Naive B cell (primary cell): ENCODE measurements at regions not wholly inside any gene's neighbourhood (a gene's known extent, or its start where the extent isn't known, plus 50 kb on each side); places are given as distances from the start of the nearest gene placed in this dataset.

ENCODE experiments used
- ATAC-seq, 2 donors: fragments of 150-1000 bp; cut with Tn5 transposase; 2 replicates each; pipeline ENCODE4 v1.10.0; 2021; ENCODE audit warnings: low read depth in 2 of 2, mild to moderate bottlenecking in 2 of 2, moderate library complexity in 2 of 2
- DNase-seq: peaks from one replicate; pipeline ENCODE4 v3.0.0; 2022
- H3K27ac Mint-ChIP-seq, 6 donors: one replicate each; pipeline ENCODE4 v1.8.0; 2020 to 2022; ENCODE audit warnings: mild to moderate bottlenecking in 6 of 6, mixed read lengths in 6 of 6, moderate library complexity in 5 of 6, inconsistent platforms in 2 of 6
- H3K27me3 Mint-ChIP-seq, 3 donors: one replicate each; pipeline ENCODE4 v1.8.0; 2021 to 2022; ENCODE audit warnings: mixed read lengths in 3 of 3, mild to moderate bottlenecking in 1 of 3
- H3K36me3 Mint-ChIP-seq, 2 donors: one replicate each; pipeline ENCODE4 v1.8.0; 2020 to 2022; ENCODE audit warnings: mixed read lengths in 2 of 2, inconsistent platforms in 1 of 2, mild to moderate bottlenecking in 1 of 2
- H3K4me1 Mint-ChIP-seq, 3 donors: one replicate each; pipeline ENCODE4 v1.8.0; 2020 to 2022; ENCODE audit warnings: mixed read lengths in 3 of 3, inconsistent platforms in 1 of 3, mild to moderate bottlenecking in 1 of 3, moderate library complexity in 1 of 3
- H3K4me3 Mint-ChIP-seq, 8 donors: one replicate each; pipeline ENCODE4 v1.8.0; 2020 to 2022; ENCODE audit warnings: mild to moderate bottlenecking in 8 of 8, mixed read lengths in 8 of 8, moderate library complexity in 8 of 8, inconsistent platforms in 2 of 8
- H3K9me3 Mint-ChIP-seq, 7 donors: one replicate each; pipeline ENCODE4 v1.8.0; 2020 to 2022; ENCODE audit warnings: mixed read lengths in 7 of 7, mild to moderate bottlenecking in 5 of 7, inconsistent platforms in 2 of 7, moderate library complexity in 1 of 7

GRCh38 chr1:201647094-201647493, 108.2 kb downstream of the NAV1 start:
- peaks cover 0 to 12% (median 1%) of the 10 kb centered on the region in 7 donors for H3K9me3 Mint-ChIP-seq
- H3K4me3 Mint-ChIP-seq: peak overlapping the region in 1 of 8 donors; percentile 21
- H3K27me3 Mint-ChIP-seq: peaks cover 13 to 75% (median 50%) of the 10 kb centered on the region in 3 donors
- DNase-seq: no peak
- no peak for ATAC-seq
- peaks cover 0 to 5% (median 0%) of the 10 kb centered on the region in 3 donors for H3K4me1 Mint-ChIP-seq
- H3K27ac Mint-ChIP-seq: no peak overlapping the region
- peaks cover 0 to 12% of the 10 kb centered on the region in 2 donors for H3K36me3 Mint-ChIP-seq

- Mint-ChIP-seq H3K27ac (no peak overlapping the region), H3K4me1 (peaks cover 0 to 5% (median 0%) of the 10 kb centered on the region in 3 donors), H3K9me3 (peaks cover 0 to 9% (median 0%) of the 10 kb centered on the region in 7 donors), H3K36me3 (peaks cover 0 to 8% of the 10 kb centered on the region in 2 donors), H3K4me3 (peak overlapping the region in 6 of 8 donors; percentile 9 to 72 (median 26)), H3K27me3 (peaks cover 13 to 74% (median 44%) of the 10 kb centered on the region in 3 donors)
- ATAC-seq: no peak
- no peak for DNase-seq
These were observed 108.8 kb downstream of the NAV1 start for GRCh38 chr1:201647722-201648065.

- H3K4me3 Mint-ChIP-seq: peak overlapping the region in 5 of 8 donors; percentile 9 to 72 (median 44)
- no peak overlapping the region for H3K27ac Mint-ChIP-seq
- ATAC-seq: no peak
- H3K4me1 Mint-ChIP-seq: peaks cover 3 to 8% (median 5%) of the 10 kb centered on the region in 3 donors
- H3K9me3 Mint-ChIP-seq: peaks cover 0 to 3% (median 0%) of the 10 kb centered on the region in 7 donors
- H3K27me3 Mint-ChIP-seq: peaks cover 13 to 68% (median 38%) of the 10 kb centered on the region in 3 donors
- DNase-seq: no peak
- peaks cover 0 to 2% of the 10 kb centered on the region in 2 donors for H3K36me3 Mint-ChIP-seq
These were observed 109.4 kb downstream of the NAV1 start for GRCh38 chr1:201648066-201648906.

GRCh38 chr1:201648907-201649721, 110.2 kb downstream of the NAV1 start:
- Mint-ChIP-seq H3K4me1 (peaks cover 5 to 15% (median 8%) of the 10 kb centered on the region in 3 donors), H3K36me3 (no peaks in the 10 kb centered on the region), H3K27ac (no peak overlapping the region), H3K27me3 (peaks cover 13 to 60% (median 30%) of the 10 kb centered on the region in 3 donors), H3K4me3 (peak overlapping the region in 4 of 8 donors; percentile 28 to 60 (median 53)), H3K9me3 (peaks cover 0 to 3% (median 0%) of the 10 kb centered on the region in 7 donors)
- ATAC-seq: no peak
- no peak for DNase-seq

- no peaks in the 10 kb centered on the region for H3K9me3 Mint-ChIP-seq
- peaks cover 5 to 18% (median 8%) of the 10 kb centered on the region in 3 donors for H3K4me1 Mint-ChIP-seq
- DNase-seq: no peak
- H3K27me3 Mint-ChIP-seq: peaks cover 13 to 53% (median 30%) of the 10 kb centered on the region in 3 donors
- no peak for ATAC-seq
- H3K4me3 Mint-ChIP-seq: peak overlapping the region in 6 of 8 donors; percentile 30 to 75 (median 55)
- no peaks in the 10 kb centered on the region for H3K36me3 Mint-ChIP-seq
- peak overlapping the region in 1 of 6 donors; percentile 37 for H3K27ac Mint-ChIP-seq
These were observed 111.1 kb downstream of the NAV1 start for GRCh38 chr1:201649761-201650622.

- Mint-ChIP-seq H3K4me3 (peak overlapping the region in 3 of 8 donors; percentile 30 to 51 (median 41)), H3K9me3 (no peaks in the 10 kb centered on the region), H3K27ac (peak overlapping the region in 1 of 6 donors; percentile 61), H3K4me1 (peaks cover 5 to 19% (median 8%) of the 10 kb centered on the region in 3 donors), H3K36me3 (no peaks in the 10 kb centered on the region), H3K27me3 (peaks cover 11 to 51% (median 30%) of the 10 kb centered on the region in 3 donors)
- no peak for ATAC-seq
- DNase-seq: no peak
These were observed 111.7 kb downstream of the NAV1 start for GRCh38 chr1:201650623-201650933.

- ATAC-seq (no peak), DNase-seq (no peak)
- peaks cover 0 to 36% (median 18%) of the 10 kb centered on the region in 3 donors for H3K27me3 Mint-ChIP-seq
- peak overlapping the region in 1 of 8 donors; percentile 32 for H3K4me3 Mint-ChIP-seq
- no peaks in the 10 kb centered on the region for H3K36me3 Mint-ChIP-seq
- H3K9me3 Mint-ChIP-seq: no peaks in the 10 kb centered on the region
- no peak overlapping the region for H3K27ac Mint-ChIP-seq
- peaks cover 5 to 19% (median 8%) of the 10 kb centered on the region in 3 donors for H3K4me1 Mint-ChIP-seq
These were observed 113.3 kb downstream of the NAV1 start for GRCh38 chr1:201652181-201652580.

- ATAC-seq: no peak
- peak overlapping the region in 2 of 6 donors; percentile 44 to 71 for H3K27ac Mint-ChIP-seq
- H3K4me3 Mint-ChIP-seq: peak overlapping the region in 1 of 8 donors; percentile 39
- H3K36me3 Mint-ChIP-seq: no peaks in the 10 kb centered on the region
- no peak for DNase-seq
- H3K27me3 Mint-ChIP-seq: peaks cover 0 to 26% (median 14%) of the 10 kb centered on the region in 3 donors
- H3K9me3 Mint-ChIP-seq: no peaks in the 10 kb centered on the region
- H3K4me1 Mint-ChIP-seq: peaks cover 5 to 19% (median 8%) of the 10 kb centered on the region in 3 donors
These were observed 114.3 kb downstream of the NAV1 start for GRCh38 chr1:201653233-201653632.

- Mint-ChIP-seq H3K9me3 (no peaks in the 10 kb centered on the region), H3K36me3 (no peaks in the 10 kb centered on the region), H3K4me3 (no peak overlapping the region), H3K27ac (peak overlapping the region in 1 of 6 donors; percentile 44), H3K4me1 (peaks cover 5 to 19% (median 8%) of the 10 kb centered on the region in 3 donors), H3K27me3 (peaks cover 0 to 25% (median 14%) of the 10 kb centered on the region in 3 donors)
- ATAC-seq (no peak), DNase-seq (no peak)
These were observed 115.0 kb downstream of the NAV1 start for GRCh38 chr1:201653883-201654282.

- ATAC-seq: no peak
- Mint-ChIP-seq H3K4me1 (peaks cover 5 to 19% (median 8%) of the 10 kb centered on the region in 3 donors), H3K27ac (peak overlapping the region in 1 of 6 donors; percentile 72), H3K27me3 (peaks cover 0 to 19% (median 14%) of the 10 kb centered on the region in 3 donors), H3K36me3 (no peaks in the 10 kb centered on the region), H3K4me3 (no peak overlapping the region), H3K9me3 (no peaks in the 10 kb centered on the region)
- DNase-seq: no peak
These were observed 116.3 kb downstream of the NAV1 start for GRCh38 chr1:201655243-201655642.

- H3K4me3 Mint-ChIP-seq: no peak overlapping the region
- DNase-seq (no peak), ATAC-seq (no peak)
- peaks cover 0 to 13% (median 8%) of the 10 kb centered on the region in 3 donors for H3K27me3 Mint-ChIP-seq
- H3K36me3 Mint-ChIP-seq: no peaks in the 10 kb centered on the region
- H3K27ac Mint-ChIP-seq: no peak overlapping the region
- no peaks in the 10 kb centered on the region for H3K9me3 Mint-ChIP-seq
- peaks cover 5 to 16% (median 8%) of the 10 kb centered on the region in 3 donors for H3K4me1 Mint-ChIP-seq
These were observed 117.0 kb downstream of the NAV1 start for GRCh38 chr1:201655910-201656309.

GRCh38 chr1:201656311-201657032, 117.5 kb downstream of the NAV1 start:
- H3K27me3 Mint-ChIP-seq: peaks cover 0 to 7% (median 5%) of the 10 kb centered on the region in 3 donors
- no peaks in the 10 kb centered on the region for H3K36me3 Mint-ChIP-seq
- no peaks in the 10 kb centered on the region for H3K9me3 Mint-ChIP-seq
- peaks cover 5 to 16% (median 8%) of the 10 kb centered on the region in 3 donors for H3K4me1 Mint-ChIP-seq
- ATAC-seq (no peak), DNase-seq (no peak)
- no peak overlapping the region for H3K4me3 Mint-ChIP-seq
- no peak overlapping the region for H3K27ac Mint-ChIP-seq
